GM20000 (cell line): ENCODE measurements at regions not wholly inside any gene's neighbourhood (a gene's known extent, or its start where the extent isn't known, plus 50 kb on each side); places are given as distances from the start of the nearest gene placed in this dataset.

Experiments
- DNase-seq: peaks from one replicate; pipeline ENCODE4 v3.0.0; 2012; ENCODE audit warnings: low spot score
- CTCF ChIP-seq: IDR thresholded peaks from 2 replicates; pipeline ENCODE4 v1.5.1; 2012; ENCODE audit warnings: mild to moderate bottlenecking, control low read depth; ENCODE audit errors: extremely low read depth, missing control alignments

- no peak for DNase-seq
- TF ChIP-seq CTCF, result no peak
These were observed 120.3 kb upstream of the ADAMTS18 start for GRCh38 chr16:77555126-77555525.

GRCh38 chr16:77555791-77556190 is 121.0 kb upstream of the ADAMTS18 start:
- no peak for DNase-seq
- no peak for TF ChIP-seq CTCF

GRCh38 chr16:77556201-77556873 is 121.5 kb upstream of the ADAMTS18 start:
- no peak for DNase-seq
- TF ChIP-seq CTCF, result no peak

GRCh38 chr16:77557385-77557784 is 122.6 kb upstream of the ADAMTS18 start:
- TF ChIP-seq CTCF, result no peak
- no peak for DNase-seq

GRCh38 chr16:77558786-77559185 is 124.0 kb upstream of the ADAMTS18 start:
- TF ChIP-seq CTCF, result no peak

GRCh38 chr16:77562497-77562896 is 127.7 kb upstream of the ADAMTS18 start:
- DNase-seq, result no peak
- no peak for TF ChIP-seq CTCF

More at GRCh38 chr16:77558786-77559185, 124.0 kb upstream of the ADAMTS18 start:
- no peak for DNase-seq

GRCh38 chr16:77564791-77565390 is 130.1 kb upstream of the ADAMTS18 start:
- no peak for DNase-seq
- TF ChIP-seq CTCF, result no peak
